H9 (cell line): ENCODE measurements at regions not wholly inside any gene's neighbourhood (a gene's known extent, or its start where the extent isn't known, plus 50 kb on each side); places are given as distances from the start of the nearest gene placed in this dataset.

Experiments used
- DNase-seq: peaks from one replicate; pipeline ENCODE4 v3.0.0-alpha.2; 2017
- H2AFZ ChIP-seq: one replicate; pipeline ENCODE4 v1.6.1; 2013; ENCODE audit warnings: mild to moderate bottlenecking, low read length, control low read depth, moderate library complexity
- H2AK5ac ChIP-seq: 2 replicates; pipeline ENCODE4 v1.6.1; 2013; ENCODE audit warnings: low read length, control low read depth, mixed read lengths; ENCODE audit not compliant: insufficient read length
- H2BK120ac ChIP-seq: one replicate; pipeline ENCODE4 v1.6.1; 2013; ENCODE audit warnings: low read depth, mild to moderate bottlenecking, low read length, control low read depth, inconsistent platforms; ENCODE audit not compliant: poor library complexity, severe bottlenecking
- H2BK12ac ChIP-seq: 2 replicates; pipeline ENCODE4 v1.6.1; 2013; ENCODE audit warnings: low read length, control low read depth, mixed read lengths, low read depth; ENCODE audit not compliant: insufficient read length
- H2BK15ac ChIP-seq: 2 replicates; pipeline ENCODE4 v1.6.1; 2013; ENCODE audit warnings: low read depth, low read length, control low read depth
- H2BK20ac ChIP-seq: one replicate; pipeline ENCODE4 v1.6.1; 2013; ENCODE audit warnings: low read depth, mild to moderate bottlenecking, low read length, control low read depth, inconsistent platforms; ENCODE audit not compliant: poor library complexity, severe bottlenecking
- H2BK5ac ChIP-seq: 2 replicates; pipeline ENCODE4 v1.6.1; 2013; ENCODE audit warnings: low read length, control low read depth, mixed read lengths; ENCODE audit not compliant: insufficient read length
- H3K14ac ChIP-seq: 2 replicates; pipeline ENCODE4 v1.6.1; 2013; ENCODE audit warnings: low read length, control low read depth; ENCODE audit not compliant: insufficient read depth
- H3K18ac ChIP-seq: 2 replicates; pipeline ENCODE4 v1.6.1; 2013; ENCODE audit warnings: low read depth, mild to moderate bottlenecking, mixed read lengths, low read length, control low read depth; ENCODE audit not compliant: insufficient read length
- H3K23ac ChIP-seq: 2 replicates; pipeline ENCODE4 v1.6.1; 2013; ENCODE audit warnings: low read length, control low read depth, mixed read lengths, low read depth; ENCODE audit not compliant: insufficient read length
- H3K23me2 ChIP-seq: 2 replicates; pipeline ENCODE4 v1.6.1; 2013; ENCODE audit warnings: low read depth, mild to moderate bottlenecking, mixed read lengths, low read length, control low read depth; ENCODE audit not compliant: insufficient read length, poor library complexity, severe bottlenecking
- H3K27ac ChIP-seq: 2 replicates; pipeline ENCODE4 v1.5.1; 2013; ENCODE audit warnings: low read length, control low read depth, mixed read lengths, low read depth; ENCODE audit not compliant: insufficient read length
- H3K27me3 ChIP-seq: 2 replicates; pipeline ENCODE4 v1.6.1; 2013; ENCODE audit warnings: low read length, control low read depth, inconsistent platforms; ENCODE audit not compliant: insufficient read depth
- H3K4ac ChIP-seq: 2 replicates; pipeline ENCODE4 v1.6.1; 2013; ENCODE audit warnings: low read depth, mild to moderate bottlenecking, control low read depth, inconsistent platforms, low read length, moderate library complexity
- H3K4me1 ChIP-seq: 2 replicates; pipeline ENCODE4 v1.6.1; 2013; ENCODE audit warnings: low read length, control low read depth, inconsistent platforms; ENCODE audit not compliant: insufficient read depth
- H3K4me2 ChIP-seq: 2 replicates; pipeline ENCODE4 v1.6.1; 2013; ENCODE audit warnings: low read length, control low read depth, mixed read lengths; ENCODE audit not compliant: insufficient read length, insufficient read depth
- H3K56ac ChIP-seq: 2 replicates; pipeline ENCODE4 v1.6.1; 2013; ENCODE audit warnings: low read depth, mild to moderate bottlenecking, mixed read lengths, low read length, control low read depth; ENCODE audit not compliant: insufficient read length
- H3K79me1 ChIP-seq: 2 replicates; pipeline ENCODE4 v1.6.1; 2013; ENCODE audit warnings: low read depth, mild to moderate bottlenecking, moderate library complexity, low read length, control low read depth, inconsistent platforms; ENCODE audit not compliant: insufficient read depth, poor library complexity, severe bottlenecking
- H3K79me2 ChIP-seq: 2 replicates; pipeline ENCODE4 v1.6.1; 2013; ENCODE audit warnings: low read length, control low read depth, inconsistent platforms; ENCODE audit not compliant: insufficient read depth
- H3K9ac ChIP-seq: 2 replicates; pipeline ENCODE4 v1.6.1; 2013; ENCODE audit warnings: low read length, control low read depth, mixed read lengths; ENCODE audit not compliant: insufficient read length; ENCODE audit errors: extremely low read depth
- H3K9me3 ChIP-seq: one replicate; pipeline ENCODE4 v1.6.1; 2013; ENCODE audit warnings: low read depth, low read length, inconsistent platforms; ENCODE audit not compliant: control insufficient read depth
- H3T11ph ChIP-seq: one replicate; pipeline ENCODE4 v1.6.1; 2013; ENCODE audit warnings: mild to moderate bottlenecking, low read length, control low read depth, inconsistent platforms
- H4K20me1 ChIP-seq: one replicate; pipeline ENCODE4 v1.6.1; 2013; ENCODE audit not compliant: control insufficient read depth, insufficient read length, insufficient read depth
- H4K5ac ChIP-seq: 2 replicates; pipeline ENCODE4 v1.6.1; 2013; ENCODE audit warnings: low read depth, mild to moderate bottlenecking, mixed read lengths, low read length, control low read depth; ENCODE audit not compliant: insufficient read length
- H4K8ac ChIP-seq: replicated peaks from 2 replicates; pipeline ENCODE4 v1.6.1; 2013; ENCODE audit warnings: low read length, control low read depth, mixed read lengths, low read depth; ENCODE audit not compliant: insufficient read length
- H4K91ac ChIP-seq: 2 replicates; pipeline ENCODE4 v1.6.1; 2013; ENCODE audit warnings: low read depth, mild to moderate bottlenecking, moderate library complexity, mixed read lengths, low read length, control low read depth; ENCODE audit not compliant: insufficient read length
- H3K27ac Mint-ChIP-seq, 3 experiments: 2 replicates in 2 of 3; 3 replicates in 1 of 3; pipeline ENCODE4 v1.8.0; 2020 to 2021; ENCODE audit warnings: mixed read lengths in 3 of 3, mild to moderate bottlenecking in 1 of 3, moderate library complexity in 1 of 3
- H3K27me3 Mint-ChIP-seq: 2 replicates; pipeline ENCODE4 v1.8.0; 2021; ENCODE audit warnings: low read depth, mild to moderate bottlenecking, moderate library complexity, mixed read lengths
- H3K36me3 Mint-ChIP-seq, 3 experiments: 2 replicates in 2 of 3; 3 replicates in 1 of 3; pipeline ENCODE4 v1.8.0; 2020 to 2021; ENCODE audit warnings: low read depth in 3 of 3, mixed read lengths in 3 of 3; ENCODE audit not compliant: insufficient read depth in 1 of 3
- H3K4me1 Mint-ChIP-seq, 2 experiments: 2 replicates each; pipeline ENCODE4 v1.8.0; 2020; ENCODE audit warnings: mixed read lengths in 2 of 2
- H3K4me3 Mint-ChIP-seq, 2 experiments: 2 replicates in 1 of 2; 3 replicates in 1 of 2; pipeline ENCODE4 v1.8.0; 2020 to 2021; ENCODE audit warnings: mild to moderate bottlenecking in 2 of 2, mixed read lengths in 2 of 2, moderate library complexity in 1 of 2
- H3K9me3 Mint-ChIP-seq, 2 experiments: 2 replicates in 1 of 2; 3 replicates in 1 of 2; pipeline ENCODE4 v1.8.0; 2020; ENCODE audit warnings: mild to moderate bottlenecking in 2 of 2, mixed read lengths in 2 of 2, moderate library complexity in 1 of 2
- CTCF ChIP-seq: fragments of 200-600 bp; sonication (generic); conservative IDR thresholded peaks from 3 replicates; pipeline ENCODE4 v1.8.0; 2021; ENCODE audit warnings: antibody characterized with exemption, mild to moderate bottlenecking
- WGBS: extraction: QIAGEN DNeasy Blood & Tissue Kit; methylation state at CpG from one replicate; pipeline ENCODE4 v1.1.7; 2013; ENCODE audit warnings: missing lambda C conversion rate, low lambda C conversion rate, mixed read lengths; ENCODE audit not compliant: insufficient read length; ENCODE audit errors: extremely low coverage; 5-methylcytosine and 5-hydroxymethylcytosine counted together

DNA sequence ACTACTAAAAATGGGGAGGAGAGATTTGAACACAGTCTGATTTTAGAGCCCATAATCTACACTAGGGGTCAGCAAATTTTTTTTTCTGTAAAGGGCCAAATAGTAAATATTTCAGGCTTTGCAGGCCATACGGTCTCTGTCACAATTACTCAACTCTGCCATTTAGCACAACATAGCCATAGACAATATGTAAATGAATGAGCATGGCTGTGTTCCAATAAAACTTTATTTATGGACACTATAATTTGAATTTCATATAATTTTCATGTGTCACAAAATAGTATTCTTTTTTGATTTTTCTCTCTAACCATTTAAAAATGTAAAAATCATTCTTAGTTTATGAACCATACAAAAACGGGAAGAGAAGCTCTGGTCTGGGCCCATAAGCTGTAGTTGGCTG lies 309.4 kb downstream of the GPD2 start:
- Histone ChIP-seq H3K27me3 (no peaks in the 10 kb centered on the region), H3K27ac (no peak overlapping the region), H2BK5ac (no peak overlapping the region), H3K23me2 (no peaks in the 10 kb centered on the region), H3K23ac (no peak overlapping the region), H3T11ph (no peak overlapping the region), H2AK5ac (no peak overlapping the region), H2BK15ac (no peak overlapping the region), H4K20me1 (no peaks in the 10 kb centered on the region), H3K9ac (no peak overlapping the region), H3K18ac (no peak overlapping the region), H4K91ac (no peak overlapping the region), H3K9me3 (no peaks in the 10 kb centered on the region), H3K79me2 (no peaks in the 10 kb centered on the region), H3K4me1 (no peaks in the 10 kb centered on the region; the same call in 1 of the 2 replicates), H2BK12ac (no peak overlapping the region), H2BK120ac (no peak overlapping the region), H2BK20ac (no peak overlapping the region), H4K8ac (no peak overlapping the region), H3K4me2 (no peak overlapping the region), H2AFZ (no peak overlapping the region), H3K14ac (no peak overlapping the region), H3K4ac (no peak overlapping the region), H4K5ac (no peak overlapping the region), H3K79me1 (no peaks in the 10 kb centered on the region), H3K56ac (no peak overlapping the region)
- Mint-ChIP-seq H3K27me3 (no peaks in the 10 kb centered on the region), H3K9me3 (no peaks in the 10 kb centered on the region), H3K4me1 (peaks cover 11 to 18% of the 10 kb centered on the region in 2 experiments), H3K4me3 (no peak overlapping the region), H3K27ac (no peak overlapping the region), H3K36me3 (no peaks in the 10 kb centered on the region)
- no CpG with 5 or more reads among the region's 2 CpGs for WGBS
- TF ChIP-seq CTCF: no peak
- no peak for DNase-seq
